IMR-90 (cell line): ENCODE measurements at regions not wholly inside any gene's neighbourhood (a gene's known extent, or its start where the extent isn't known, plus 50 kb on each side); places are given as distances from the start of the nearest gene placed in this dataset.

Source experiments
- ATAC-seq: fragments of 200-7000 bp; cut with Tn5 transposase; 2 replicates; pipeline ENCODE4 v1.9.1; 2020; ENCODE audit warnings: low read depth, mild to moderate bottlenecking, moderate library complexity
- BruUV-seq: library from RNA; stranded (reverse); fragments of 400-500 nt; replicated peaks from 2 replicates; lab custom pipeline; 2021; lab: Mats Ljungman, UMichigan
- CTCF ChIA-PET: fragments of 300-600 bp; formaldehyde crosslinking; extraction: SDS; loops from one replicate; lab custom pipeline; 2021; ENCODE audit warnings: antibody characterized with exemption; lab: Yijun Ruan, JAX
- POLR2A ChIA-PET: fragments of 300-600 bp; sonication (Branson Sonifier 250); formaldehyde crosslinking; loops from one replicate; lab custom pipeline; 2022; ENCODE audit warnings: antibody characterized with exemption; ENCODE audit not compliant: unreplicated experiment; lab: Charles Lee
- DNase-seq: peaks from one replicate; pipeline ENCODE4 v3.0.0; 2013
- H2AFZ ChIP-seq: replicated peaks from 2 replicates; pipeline ENCODE3; 2013; ENCODE audit warnings: low read length, mild to moderate bottlenecking; ENCODE audit not compliant: poor library complexity
- H2AK5ac ChIP-seq: 2 replicates; pipeline ENCODE4 v1.6.1; 2013; ENCODE audit warnings: low read depth, low read length, inconsistent platforms
- H2AK9ac ChIP-seq: replicated peaks from 2 replicates; pipeline ENCODE3; 2013; ENCODE audit warnings: mild to moderate bottlenecking, low read depth, low read length, moderate library complexity; ENCODE audit not compliant: poor library complexity
- H2BK120ac ChIP-seq: 2 replicates; pipeline ENCODE4 v1.6.1; 2013; ENCODE audit warnings: low read depth, low read length, inconsistent platforms
- H2BK15ac ChIP-seq: 3 replicates; pipeline ENCODE4 v1.6.1; 2013; ENCODE audit warnings: low read depth, low read length, inconsistent platforms
- H2BK20ac ChIP-seq: 2 replicates; pipeline ENCODE4 v1.6.1; 2013; ENCODE audit warnings: low read depth, mild to moderate bottlenecking, inconsistent platforms, low read length, moderate library complexity
- H2BK5ac ChIP-seq: 2 replicates; pipeline ENCODE4 v1.6.1; 2013; ENCODE audit warnings: mild to moderate bottlenecking, low read depth, low read length, inconsistent platforms; ENCODE audit not compliant: poor library complexity, severe bottlenecking
- H3K14ac ChIP-seq: replicated peaks from 2 replicates; pipeline ENCODE4 v1.6.1; 2013; ENCODE audit warnings: low read depth, low read length, inconsistent platforms
- H3K18ac ChIP-seq: 2 replicates; pipeline ENCODE4 v1.6.1; 2013; ENCODE audit warnings: low read depth, low read length, control low read depth
- H3K23ac ChIP-seq: 2 replicates; pipeline ENCODE4 v1.6.1; 2013; ENCODE audit warnings: low read depth, low read length, inconsistent platforms
- H3K27ac ChIP-seq: 2 replicates; pipeline ENCODE4 v1.5.1; 2013; ENCODE audit warnings: mild to moderate bottlenecking, control low read depth, low read length; ENCODE audit not compliant: insufficient read depth
- H3K27me3 ChIP-seq: 2 replicates; pipeline ENCODE4 v1.6.1; 2013; ENCODE audit warnings: low read length; ENCODE audit not compliant: control insufficient read depth, insufficient read depth
- H3K36me3 ChIP-seq: 2 replicates; pipeline ENCODE4 v1.6.1; 2013; ENCODE audit warnings: low read length, mixed read lengths; ENCODE audit not compliant: control insufficient read depth, insufficient read depth
- H3K4ac ChIP-seq: 2 replicates; pipeline ENCODE4 v1.6.1; 2013; ENCODE audit warnings: low read depth, low read length, inconsistent platforms
- H3K4me1 ChIP-seq: 2 replicates; pipeline ENCODE4 v1.6.1; 2013; ENCODE audit warnings: low read length, mixed read lengths; ENCODE audit not compliant: control insufficient read depth, insufficient read depth
- H3K4me2 ChIP-seq: 2 replicates; pipeline ENCODE4 v1.6.1; 2013; ENCODE audit warnings: low read depth, mild to moderate bottlenecking, control low read depth, low read length, moderate library complexity
- H3K4me3 ChIP-seq: 2 replicates; pipeline ENCODE4 v1.5.1; 2013; ENCODE audit warnings: low read depth, mild to moderate bottlenecking, control low read depth, low read length, moderate library complexity; ENCODE audit not compliant: insufficient read depth
- H3K56ac ChIP-seq: 2 replicates; pipeline ENCODE4 v1.6.1; 2013; ENCODE audit warnings: low read length, inconsistent platforms; ENCODE audit not compliant: insufficient read depth; ENCODE audit errors: extremely low read depth
- H3K79me1 ChIP-seq, 2 experiments: 2 replicates each; pipeline ENCODE4 v1.6.1; 2013; ENCODE audit warnings: low read length in 2 of 2, inconsistent platforms in 1 of 2, low read depth in 1 of 2
- H3K9ac ChIP-seq: 2 replicates; pipeline ENCODE4 v1.6.1; 2013; ENCODE audit warnings: low read depth, low read length, control low read depth
- H3K9me1 ChIP-seq: 2 replicates; pipeline ENCODE4 v1.6.1; 2013; ENCODE audit warnings: low read length, inconsistent platforms; ENCODE audit not compliant: insufficient read depth
- H3K9me3 ChIP-seq: 2 replicates; pipeline ENCODE4 v1.6.1; 2013; ENCODE audit warnings: low read length; ENCODE audit not compliant: control insufficient read depth, insufficient read depth
- H4K20me1 ChIP-seq: 2 replicates; pipeline ENCODE4 v1.6.1; 2013; ENCODE audit warnings: low read length, inconsistent platforms; ENCODE audit not compliant: insufficient read depth
- H4K5ac ChIP-seq: 2 replicates; pipeline ENCODE4 v1.6.1; 2013; ENCODE audit warnings: mild to moderate bottlenecking, low read depth, low read length, control low read depth
- H4K8ac ChIP-seq, 2 experiments: 2 replicates each; pipeline ENCODE4 v1.6.1; 2013; ENCODE audit warnings: low read depth in 2 of 2, low read length in 2 of 2, control low read depth in 1 of 2, inconsistent platforms in 1 of 2
- H4K91ac ChIP-seq: 2 replicates; pipeline ENCODE4 v1.6.1; 2013; ENCODE audit warnings: low read depth, low read length, inconsistent platforms; ENCODE audit not compliant: insufficient read depth
- BHLHE40 ChIP-seq: fragments of 150-350 bp; IDR thresholded peaks from 2 replicates; pipeline ENCODE4 v1.6.1; 2016; ENCODE audit warnings: mild to moderate bottlenecking, low read depth, low read length
- CEBPB ChIP-seq: IDR thresholded peaks from 2 replicates; pipeline ENCODE4 v1.6.1; 2012; ENCODE audit warnings: low read depth, low read length, improper control_type of control experiment
- CHD1 ChIP-seq: IDR thresholded peaks from 2 replicates; pipeline ENCODE4 v1.6.1; 2012; ENCODE audit warnings: low read depth, low read length, improper control_type of control experiment
- FOS ChIP-seq: fragments of 150-350 bp; IDR thresholded peaks from 2 replicates; pipeline ENCODE4 v1.6.1; 2016; ENCODE audit warnings: low read depth, low read length
- MXI1 ChIP-seq: IDR thresholded peaks from 2 replicates; pipeline ENCODE4 v1.6.1; 2012; ENCODE audit warnings: low read depth, mild to moderate bottlenecking, low read length, moderate library complexity, borderline replicate concordance
- NFE2L2 ChIP-seq: fragments of 150-350 bp; IDR thresholded peaks from 2 replicates; pipeline ENCODE4 v1.6.1; 2016; ENCODE audit warnings: low read depth, mild to moderate bottlenecking, low read length
- POLR2A ChIP-seq: IDR thresholded peaks from 2 replicates; pipeline ENCODE4 v1.6.1; 2012; ENCODE audit warnings: mild to moderate bottlenecking, low read depth, low read length
- RAD21 ChIP-seq: IDR thresholded peaks from 2 replicates; pipeline ENCODE4 v1.6.1; 2012; ENCODE audit warnings: low read length, improper control_type of control experiment
- RCOR1 ChIP-seq: IDR thresholded peaks from 2 replicates; pipeline ENCODE4 v1.6.1; 2012; ENCODE audit warnings: mild to moderate bottlenecking, low read length, improper control_type of control experiment; ENCODE audit not compliant: insufficient replicate concordance
- RFX5 ChIP-seq: IDR thresholded peaks from 2 replicates; pipeline ENCODE4 v1.8.0; 2012; ENCODE audit warnings: low read depth, mild to moderate bottlenecking, low read length, moderate library complexity
- SMC3 ChIP-seq: fragments of 150-350 bp; IDR thresholded peaks from 2 replicates; pipeline ENCODE4 v1.6.1; 2016; ENCODE audit warnings: low read depth, mild to moderate bottlenecking, antibody characterized with exemption, low read length, moderate library complexity
- WGBS, 2 experiments: methylation state at CpG; one replicate each; pipeline versions ENCODE4 v1.1.5 to v1.1.7; 2013; ENCODE audit warnings: missing lambda C conversion rate in 2 of 2; ENCODE audit not compliant: insufficient read length in 1 of 2; ENCODE audit errors: extremely low coverage in 2 of 2; 5-methylcytosine and 5-hydroxymethylcytosine counted together
- dilution Hi-C: fragments of 300-500 bp; cut with HindIII; formaldehyde crosslinking; loops from one replicate; pipeline ENCODE4 v1.14.3; 2018; ENCODE audit warnings: low sequenced_read_pairs; ENCODE audit not compliant: unreplicated experiment
- in situ Hi-C: fragments of 300-500 bp; cut with MboI; formaldehyde crosslinking; loops from 3 replicates; pipeline ENCODE4 v1.14.3; 2019; ENCODE audit warnings: low sequenced_read_pairs, inconsistent platforms, mixed read lengths
- intact Hi-C: fragments of 100-400 bp; cut with micrococcal nuclease; formaldehyde crosslinking; loops from 2 replicates; pipeline ENCODE4 v1.10.0; 2022
- TF ChIP-seq, protein P1 (sequence below): fragments of 150-350 bp; IDR thresholded peaks from 2 replicates; pipeline ENCODE4 v1.6.1; 2016; ENCODE audit warnings: low read depth, mild to moderate bottlenecking, low read length, moderate library complexity, borderline replicate concordance
- TF ChIP-seq, protein P2 (sequence below): fragments of 150-350 bp; IDR thresholded peaks from 2 replicates; pipeline ENCODE4 v1.6.1; 2017; ENCODE audit warnings: mild to moderate bottlenecking, antibody characterized with exemption, low read length, low read depth

DNA sequence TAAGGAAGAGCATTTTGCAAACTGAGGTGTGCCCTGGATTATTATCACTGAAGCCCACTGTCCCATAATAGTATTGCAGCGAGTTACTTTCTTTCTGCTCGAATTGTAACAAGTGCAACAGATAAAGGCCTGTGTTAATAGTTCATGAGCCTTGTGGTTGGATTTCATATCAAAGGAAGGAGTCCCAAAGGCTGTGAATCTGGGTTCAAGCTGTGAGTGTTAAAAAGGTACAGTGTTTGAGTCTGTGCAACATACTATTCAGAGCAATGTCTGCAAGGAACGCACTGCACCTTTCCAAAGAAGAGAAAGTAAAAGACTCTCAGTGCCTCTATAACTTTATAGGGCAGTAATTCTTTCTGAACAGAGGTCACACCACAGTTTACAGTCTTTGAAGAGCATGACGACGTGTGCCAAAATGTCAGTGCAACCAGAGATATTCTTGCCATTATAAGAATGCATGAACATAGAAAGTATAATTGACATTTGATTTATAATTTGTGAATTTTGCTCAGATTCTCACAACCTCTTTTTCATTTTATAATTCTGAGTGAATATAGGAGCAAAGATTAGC lies 79.1 kb downstream of the CDC7 start:
- peaks cover 17% of the 10 kb centered on the region for H3K9me1 ChIP-seq
- peak overlapping the region; percentile 57; the same call in 1 of the 3 replicates for H2BK15ac ChIP-seq
- H3K4ac ChIP-seq: peak overlapping the region; percentile 30; the same call in 1 of the 2 replicates
- peak overlapping the region; percentile 13; the same call in 1 of the 2 replicates for H3K23ac ChIP-seq
- no peak overlapping the region for H4K5ac ChIP-seq
- dilution Hi-C loops (no loop called here), in situ Hi-C loops (no loop called here), intact Hi-C loops (no loop called here)
- H3K27ac ChIP-seq: no peak overlapping the region
- 0 out of 2 replicates have a peak overlapping the region, but pooled peaks have one; percentile 14 for H4K91ac ChIP-seq
- no peaks in the 10 kb centered on the region for H3K9me3 ChIP-seq
- H2BK120ac ChIP-seq: peak overlapping the region; percentile 68; the same call in 1 of the 2 replicates
- H4K8ac ChIP-seq: peak overlapping the region in 1 of 2 experiments; percentile 12; a peak in 1 of 4 replicates
- H3K4me1 ChIP-seq: peaks cover 29% of the 10 kb centered on the region
- CTCF ChIA-PET: no interaction called here
- H3K18ac ChIP-seq: peak overlapping the region; percentile 25; the same call in 1 of the 2 replicates
- H3K14ac ChIP-seq: 0 out of 2 replicates have a peak overlapping the region, but pooled peaks have one; percentile 47
- POLR2A ChIA-PET: no interaction called here
- H2AK9ac ChIP-seq: no peak overlapping the region
- H3K79me1 ChIP-seq: no peaks in the 10 kb centered on the region
- no TSS peak for BruUV-seq
- H3K36me3 ChIP-seq: no peaks in the 10 kb centered on the region
- H3K27me3 ChIP-seq: no peaks in the 10 kb centered on the region
- peak overlapping the region; percentile 17 for H2BK5ac ChIP-seq
- WGBS, 2 experiments: no CpG with 5 or more reads among the region's 5 CpGs
- H3K9ac ChIP-seq: no peak overlapping the region
- no peaks in the 10 kb centered on the region; the same call in 1 of the 2 replicates for H4K20me1 ChIP-seq
- H2AFZ ChIP-seq: no peak overlapping the region
- H2AK5ac ChIP-seq: no peak overlapping the region
- 0 out of 2 replicates have a peak overlapping the region, but pooled peaks have one; percentile 33 for H2BK20ac ChIP-seq
- H3K56ac ChIP-seq: no peak overlapping the region
- no peak overlapping the region for H3K4me3 ChIP-seq
- no peak for TF ChIP-seq RFX5
- no peak for TF ChIP-seq SMC3
- TF ChIP-seq, protein P1, sequence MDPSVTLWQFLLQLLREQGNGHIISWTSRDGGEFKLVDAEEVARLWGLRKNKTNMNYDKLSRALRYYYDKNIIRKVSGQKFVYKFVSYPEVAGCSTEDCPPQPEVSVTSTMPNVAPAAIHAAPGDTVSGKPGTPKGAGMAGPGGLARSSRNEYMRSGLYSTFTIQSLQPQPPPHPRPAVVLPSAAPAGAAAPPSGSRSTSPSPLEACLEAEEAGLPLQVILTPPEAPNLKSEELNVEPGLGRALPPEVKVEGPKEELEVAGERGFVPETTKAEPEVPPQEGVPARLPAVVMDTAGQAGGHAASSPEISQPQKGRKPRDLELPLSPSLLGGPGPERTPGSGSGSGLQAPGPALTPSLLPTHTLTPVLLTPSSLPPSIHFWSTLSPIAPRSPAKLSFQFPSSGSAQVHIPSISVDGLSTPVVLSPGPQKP: no peak
- no peak for TF ChIP-seq CEBPB
- TF ChIP-seq NFE2L2: no peak
- TF ChIP-seq FOS: no peak
- no peak for TF ChIP-seq BHLHE40
- TF ChIP-seq, protein P2, sequence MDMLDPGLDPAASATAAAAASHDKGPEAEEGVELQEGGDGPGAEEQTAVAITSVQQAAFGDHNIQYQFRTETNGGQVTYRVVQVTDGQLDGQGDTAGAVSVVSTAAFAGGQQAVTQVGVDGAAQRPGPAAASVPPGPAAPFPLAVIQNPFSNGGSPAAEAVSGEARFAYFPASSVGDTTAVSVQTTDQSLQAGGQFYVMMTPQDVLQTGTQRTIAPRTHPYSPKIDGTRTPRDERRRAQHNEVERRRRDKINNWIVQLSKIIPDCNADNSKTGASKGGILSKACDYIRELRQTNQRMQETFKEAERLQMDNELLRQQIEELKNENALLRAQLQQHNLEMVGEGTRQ: no peak
- TF ChIP-seq RCOR1: no peak
- TF ChIP-seq POLR2A: no peak
- TF ChIP-seq RAD21: no peak
- no peak for TF ChIP-seq CHD1
- no peak for TF ChIP-seq MXI1
- ATAC-seq (no peak), DNase-seq (peak; percentile 60)
- H3K4me2 ChIP-seq: peak overlapping the region; percentile 32; the same call in 1 of the 2 replicates
